ENCODE measurements at regions not wholly inside any gene's neighbourhood (a gene's known extent, or its start where the extent isn't known, plus 50 kb on each side); places are given as distances from the start of the nearest gene placed in this dataset.
"Not testable (repeated sequence)": the region's sequence is repeated elsewhere in the genome, so short reads cannot be mapped to it uniquely, and the experiment has no call there.

GRCh38 chr3:105976196-105976595 lies 107.4 kb upstream of the CBLB start:
- in situ Hi-C loops (cut with MboI; ENCODE audit: low sequenced_read_pairs): no loop called here

DNA sequence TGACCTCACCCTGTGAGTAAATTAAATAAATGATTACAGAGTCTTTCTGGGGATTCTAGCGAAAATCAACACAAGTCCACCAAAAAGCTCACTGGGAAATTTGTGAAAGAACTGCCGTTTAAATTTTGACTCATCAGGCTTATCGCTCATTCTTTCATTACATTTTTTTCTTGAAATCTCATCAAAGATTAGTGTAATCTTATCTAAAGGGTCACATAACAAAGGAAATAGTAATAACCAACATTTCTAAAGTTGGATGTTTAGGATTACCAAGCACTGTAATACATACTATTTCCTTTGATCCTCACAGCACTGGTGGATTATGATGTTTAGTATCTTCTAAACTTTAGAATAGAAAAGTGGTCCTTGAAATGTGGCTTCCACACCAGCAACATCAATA lies 111.1 kb upstream of the CBLB start:
- in situ Hi-C loops (cut with MboI; ENCODE audit: low sequenced_read_pairs): no loop called here

DNA sequence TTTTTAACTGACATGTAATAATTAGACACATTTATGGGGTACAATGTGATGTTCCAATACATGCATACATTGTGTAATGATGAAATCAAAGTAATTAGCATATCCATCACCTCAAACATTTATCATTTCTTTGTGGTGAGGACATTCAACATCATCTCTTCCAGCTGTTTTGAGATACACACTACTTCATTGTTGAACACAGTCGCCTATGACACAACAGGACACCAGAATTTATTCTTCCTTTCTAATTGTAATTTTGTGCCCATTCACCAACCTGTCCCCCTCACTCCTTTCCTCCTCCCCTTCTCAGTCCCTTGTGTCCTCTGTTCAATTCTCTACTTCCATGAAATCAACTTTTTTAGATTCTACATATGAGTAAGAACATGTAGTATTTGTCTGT lies 113.4 kb upstream of the CBLB start:
- in situ Hi-C loops (cut with MboI; ENCODE audit: low sequenced_read_pairs): no loop called here

DNA sequence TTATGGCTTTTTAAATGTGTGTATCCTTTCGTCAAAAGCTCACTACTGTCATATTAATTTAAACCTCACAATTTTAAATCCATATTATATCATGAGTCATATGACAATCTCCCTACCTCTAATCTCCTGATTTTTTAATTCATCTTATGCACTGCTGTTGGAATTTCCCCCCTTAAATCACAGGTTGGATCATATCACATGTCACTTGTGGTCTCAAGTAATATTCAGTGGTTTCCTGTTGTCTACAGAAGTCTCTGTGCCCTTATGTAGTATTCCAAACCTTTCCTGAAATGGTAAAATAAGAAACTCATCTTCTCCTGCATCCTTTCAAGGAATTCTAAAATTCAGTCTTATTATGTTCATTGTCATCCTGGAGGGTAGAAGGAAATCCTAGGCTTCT lies 116.0 kb upstream of the CBLB start:
- in situ Hi-C loops (cut with MboI; ENCODE audit: low sequenced_read_pairs): no loop called here

DNA sequence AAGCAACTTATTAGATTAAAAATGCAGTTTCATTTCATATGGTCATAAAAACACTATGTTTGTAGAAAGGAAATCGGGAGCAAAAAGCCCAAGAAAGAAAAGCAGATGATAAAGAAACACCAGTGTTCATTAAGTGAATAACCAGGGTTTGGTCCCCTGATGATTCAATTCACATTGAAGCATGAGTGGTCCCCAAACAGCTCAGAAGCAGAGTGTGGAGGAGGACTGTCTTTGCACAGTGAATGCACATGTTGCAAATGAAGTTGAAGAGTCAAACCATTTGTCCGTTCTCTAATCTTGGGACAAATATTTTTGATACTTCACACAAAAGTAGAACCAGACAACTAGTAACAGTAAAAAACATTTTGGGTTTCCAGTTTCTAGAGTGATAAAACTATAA lies 117.5 kb upstream of the CBLB start:
- in situ Hi-C loops (cut with MboI; ENCODE audit: low sequenced_read_pairs): not testable (repeated sequence)

- in situ Hi-C loops (cut with MboI; ENCODE audit: low sequenced_read_pairs): no loop called here
Observed at GRCh38 chr3:105987809-105988208, 119.0 kb upstream of the CBLB start.

- in situ Hi-C loops (cut with MboI; ENCODE audit: low sequenced_read_pairs): no loop called here
Observed at GRCh38 chr3:105988540-105989212, 119.9 kb upstream of the CBLB start.

GRCh38 chr3:105996781-105997180 lies 128.0 kb upstream of the CBLB start:
- in situ Hi-C loops (cut with MboI; ENCODE audit: low sequenced_read_pairs): no loop called here

DNA sequence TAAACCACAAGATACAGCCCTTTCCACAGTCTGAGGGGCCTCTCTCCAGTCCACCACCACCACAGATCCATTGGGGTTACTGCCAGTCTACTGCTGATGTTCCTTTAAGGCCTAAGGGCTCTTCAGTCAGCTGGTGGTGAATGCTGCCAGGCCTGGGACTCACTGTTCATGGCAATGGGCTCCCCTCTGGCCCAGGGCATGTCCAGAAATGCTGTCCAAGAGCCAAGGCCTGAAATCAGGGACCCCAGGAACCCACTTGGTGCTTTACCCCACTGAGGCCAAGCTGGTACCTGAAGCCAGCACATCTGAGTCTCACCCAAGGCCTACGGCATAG lies 128.6 kb upstream of the CBLB start:
- in situ Hi-C loops (cut with MboI; ENCODE audit: low sequenced_read_pairs): no loop called here

DNA sequence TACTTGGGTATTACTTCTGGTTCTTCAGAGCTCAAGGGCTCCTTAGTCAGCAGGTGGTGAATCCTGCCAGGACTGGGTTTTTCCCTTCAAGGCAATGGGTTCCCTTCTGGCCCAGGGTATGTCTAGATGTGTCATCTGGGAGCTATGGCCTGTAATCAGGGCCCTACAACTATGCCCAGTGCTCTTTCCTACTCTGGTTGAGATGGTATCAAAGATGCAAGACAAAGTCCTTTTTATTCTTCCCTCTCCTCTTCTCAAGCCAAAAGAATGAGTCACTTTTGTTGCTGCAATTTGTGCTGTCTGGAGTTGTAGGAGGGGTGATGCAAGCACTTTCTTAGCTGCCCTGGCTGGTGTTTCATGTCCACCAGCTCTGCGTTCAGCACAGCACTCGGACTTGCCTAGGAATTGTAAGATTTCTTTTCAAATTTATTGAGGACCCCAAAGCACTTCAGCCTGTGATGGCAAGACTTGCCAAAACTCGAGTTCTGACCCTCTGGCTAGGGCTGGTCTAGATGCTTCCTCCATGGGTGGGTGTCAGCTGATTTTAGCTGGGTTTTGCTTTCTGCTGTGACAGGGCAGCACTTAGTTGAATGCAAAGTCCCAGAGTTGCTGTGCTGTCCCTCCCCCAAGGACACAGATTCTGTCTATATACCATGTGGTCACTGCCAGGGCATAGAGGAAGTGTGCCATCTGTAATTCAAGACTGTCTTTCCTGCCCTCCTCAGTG lies 129.2 kb upstream of the CBLB start:
- in situ Hi-C loops (cut with MboI; ENCODE audit: low sequenced_read_pairs): no loop called here

DNA sequence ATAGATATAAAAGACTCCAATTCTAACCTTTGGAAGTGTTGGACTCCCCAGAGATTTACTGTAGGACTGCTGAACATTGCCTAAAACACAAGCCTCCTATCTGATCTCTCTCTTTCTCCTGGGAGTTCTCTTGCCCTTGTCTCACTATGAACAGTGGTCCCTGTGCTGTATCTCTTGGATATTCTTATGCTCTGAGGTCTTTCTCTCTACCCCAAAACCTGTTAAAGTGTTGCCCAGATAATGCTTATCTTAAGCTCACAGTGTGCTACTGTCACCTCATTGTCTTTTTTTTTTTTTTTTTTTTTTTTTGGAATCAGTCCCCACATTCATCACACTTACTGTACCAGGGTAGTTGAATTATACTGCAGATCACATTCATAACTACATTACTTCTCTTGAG lies 131.0 kb upstream of the CBLB start:
- in situ Hi-C loops (cut with MboI; ENCODE audit: low sequenced_read_pairs): no loop called here

GRCh38 chr3:106001923-106002322 lies 133.1 kb upstream of the CBLB start:
- in situ Hi-C loops (cut with MboI; ENCODE audit: low sequenced_read_pairs): no loop called here

GRCh38 chr3:106004137-106004681 lies 135.4 kb upstream of the CBLB start:
- in situ Hi-C loops (cut with MboI; ENCODE audit: low sequenced_read_pairs): no loop called here

GRCh38 chr3:106004826-106005225 lies 136.0 kb upstream of the CBLB start:
- in situ Hi-C loops (cut with MboI; ENCODE audit: low sequenced_read_pairs): no loop called here

DNA sequence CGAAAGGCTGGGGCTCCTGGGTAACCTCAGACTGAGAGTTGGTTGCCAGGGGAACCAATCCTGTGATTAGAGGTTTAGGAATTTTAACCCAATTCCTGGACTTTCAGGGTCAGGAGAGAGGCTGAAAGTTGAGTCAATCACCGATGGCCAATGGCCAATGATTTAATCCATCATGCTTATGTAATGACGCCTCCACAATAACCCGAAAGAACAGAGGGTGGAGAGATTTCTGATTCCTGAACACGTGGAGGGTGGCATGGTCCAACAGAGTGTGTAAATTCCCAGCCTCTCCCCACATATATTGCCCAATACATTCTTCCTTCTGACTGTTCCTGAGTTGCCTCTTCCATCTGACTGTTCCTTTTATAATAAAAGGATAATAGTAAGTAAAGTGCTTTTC lies 137.2 kb upstream of the CBLB start:
- in situ Hi-C loops (cut with MboI; ENCODE audit: low sequenced_read_pairs): no loop called here

GRCh38 chr3:106006571-106006970 lies 137.8 kb upstream of the CBLB start:
- in situ Hi-C loops (cut with MboI; ENCODE audit: low sequenced_read_pairs): no loop called here

- in situ Hi-C loops (cut with MboI; ENCODE audit: low sequenced_read_pairs): no loop called here
Observed at GRCh38 chr3:106007512-106007911, 138.7 kb upstream of the CBLB start.

- in situ Hi-C loops (cut with MboI; ENCODE audit: low sequenced_read_pairs): no loop called here
Observed at GRCh38 chr3:106008766-106009165, 140.0 kb upstream of the CBLB start.

- in situ Hi-C loops (cut with MboI; ENCODE audit: low sequenced_read_pairs): no loop called here
Observed at GRCh38 chr3:106010829-106011228, 142.0 kb upstream of the CBLB start.

- in situ Hi-C loops (cut with MboI; ENCODE audit: low sequenced_read_pairs): no loop called here
Observed at GRCh38 chr3:106013971-106014370, 145.2 kb upstream of the CBLB start.

DNA sequence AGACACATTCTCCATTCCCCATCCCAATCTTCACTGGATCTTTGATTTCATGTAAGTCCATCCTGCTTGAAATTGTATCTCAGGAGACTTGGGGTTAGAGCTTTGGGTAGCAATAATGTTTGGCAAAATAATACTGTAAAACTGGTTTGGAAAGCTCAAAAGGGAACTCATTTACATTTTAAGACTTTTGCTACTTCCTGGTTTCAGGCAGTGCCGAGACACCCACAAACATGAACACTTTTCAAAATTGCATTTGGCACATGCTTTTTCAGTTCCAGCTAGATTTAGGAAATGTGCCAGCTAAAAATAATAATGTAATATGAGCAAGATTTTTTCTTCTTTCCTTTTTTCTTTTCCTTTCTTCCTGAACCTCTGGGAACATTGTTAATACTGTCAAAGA lies 145.7 kb upstream of the CBLB start:
- in situ Hi-C loops (cut with MboI; ENCODE audit: low sequenced_read_pairs): no loop called here

DNA sequence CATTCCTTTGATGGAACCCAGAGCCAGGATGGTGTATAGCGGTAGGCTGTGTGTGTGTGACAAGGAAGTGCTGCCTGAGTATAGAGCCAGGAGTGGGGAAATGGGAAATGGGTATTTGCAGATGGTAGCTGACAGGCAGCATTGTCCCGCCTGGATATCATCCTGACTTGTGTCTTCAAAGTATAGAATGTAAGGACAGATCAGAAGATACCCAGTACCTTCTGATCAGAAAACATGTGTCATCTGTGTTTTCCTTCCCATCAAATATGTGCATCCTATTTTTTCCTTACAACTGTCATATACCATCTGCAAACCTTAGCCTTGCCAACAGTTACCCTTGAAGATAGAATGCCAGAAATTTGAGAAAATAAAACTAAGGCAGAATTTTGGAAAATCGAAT lies 146.2 kb upstream of the CBLB start:
- in situ Hi-C loops (cut with MboI; ENCODE audit: low sequenced_read_pairs): no loop called here

GRCh38 chr3:106018102-106018501 lies 149.3 kb upstream of the CBLB start:
- in situ Hi-C loops (cut with MboI; ENCODE audit: low sequenced_read_pairs): no loop called here

Measured in HL-60/S4 treated with retinoic acid at 250 ng/mL for 4 days and 3 days (cell line).